ENCODE measurements at regions not wholly inside any gene's neighbourhood (a gene's known extent, or its start where the extent isn't known, plus 50 kb on each side); places are given as distances from the start of the nearest gene placed in this dataset.
A peak's percentile ranks its signal among the peaks of the same experiment; 100 is the strongest.

DNA sequence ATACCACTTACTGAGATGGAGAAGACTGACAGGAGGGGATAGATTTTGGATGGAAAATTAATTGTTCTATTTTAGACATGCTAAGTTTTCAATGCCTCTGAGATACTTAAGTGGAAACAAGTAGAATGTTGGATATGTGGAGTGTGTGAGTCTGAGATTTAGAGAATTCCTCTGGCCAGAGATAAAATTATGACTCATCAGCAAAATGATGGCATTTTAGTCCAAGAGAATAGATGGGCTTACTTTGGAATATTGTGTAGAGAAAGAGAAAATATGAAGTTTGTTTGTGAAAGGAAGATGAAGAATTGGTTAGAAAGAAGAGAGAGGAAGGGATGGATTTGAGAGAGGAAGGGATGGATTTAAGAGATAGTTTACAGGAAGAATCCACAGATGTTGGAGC lies 108.6 kb upstream of the PPP1R2C start:
- Histone ChIP-seq H3K4me3 (no peak overlapping the region), H3K4me1 (no peaks in the 10 kb centered on the region), H3K9me3 (no peaks in the 10 kb centered on the region), H3K27me3 (peaks cover 0 to 13% (median 0%) of the 10 kb centered on the region in 4 donors), H3K36me3 (no peaks in the 10 kb centered on the region), H3K27ac (no peak overlapping the region)
- FAIRE-seq: no peak
- no peak for DNase-seq
- ATAC-seq: no peak
- intact Hi-C loops (cut with DNase I): no loop called here
- TF ChIP-seq, protein P1, sequence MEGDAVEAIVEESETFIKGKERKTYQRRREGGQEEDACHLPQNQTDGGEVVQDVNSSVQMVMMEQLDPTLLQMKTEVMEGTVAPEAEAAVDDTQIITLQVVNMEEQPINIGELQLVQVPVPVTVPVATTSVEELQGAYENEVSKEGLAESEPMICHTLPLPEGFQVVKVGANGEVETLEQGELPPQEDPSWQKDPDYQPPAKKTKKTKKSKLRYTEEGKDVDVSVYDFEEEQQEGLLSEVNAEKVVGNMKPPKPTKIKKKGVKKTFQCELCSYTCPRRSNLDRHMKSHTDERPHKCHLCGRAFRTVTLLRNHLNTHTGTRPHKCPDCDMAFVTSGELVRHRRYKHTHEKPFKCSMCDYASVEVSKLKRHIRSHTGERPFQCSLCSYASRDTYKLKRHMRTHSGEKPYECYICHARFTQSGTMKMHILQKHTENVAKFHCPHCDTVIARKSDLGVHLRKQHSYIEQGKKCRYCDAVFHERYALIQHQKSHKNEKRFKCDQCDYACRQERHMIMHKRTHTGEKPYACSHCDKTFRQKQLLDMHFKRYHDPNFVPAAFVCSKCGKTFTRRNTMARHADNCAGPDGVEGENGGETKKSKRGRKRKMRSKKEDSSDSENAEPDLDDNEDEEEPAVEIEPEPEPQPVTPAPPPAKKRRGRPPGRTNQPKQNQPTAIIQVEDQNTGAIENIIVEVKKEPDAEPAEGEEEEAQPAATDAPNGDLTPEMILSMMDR (IDR thresholded peaks at IDR 0.05): no peak

DNA sequence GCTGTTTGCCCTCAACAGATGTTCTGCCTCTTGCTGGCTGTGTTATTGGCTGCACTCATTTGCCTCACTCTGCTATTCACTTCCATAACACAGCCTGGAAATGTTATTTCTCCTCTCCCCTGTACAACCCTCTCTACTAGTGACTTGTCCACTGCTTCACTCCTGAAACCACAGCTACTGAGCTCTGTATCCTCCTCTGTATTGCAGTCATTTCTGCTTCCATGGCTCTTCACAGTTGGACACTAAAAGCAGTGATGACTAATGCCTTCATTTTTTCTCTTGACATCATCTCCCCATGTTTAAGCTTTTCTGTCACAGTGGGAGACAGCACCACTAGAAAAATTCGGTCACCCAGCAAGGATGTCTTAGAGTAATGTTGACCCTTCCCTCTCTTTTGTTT lies 123.0 kb upstream of the PPP1R2C start:
- no peak for ATAC-seq
- no peaks in the 10 kb centered on the region for H3K36me3 ChIP-seq
- intact Hi-C loops (cut with DNase I): no loop called here
- whole genome bisulfite sequencing, 2 donors: 27 to 31% methylated on average over 1 of the region's 1 CpG
- FAIRE-seq: no peak
- H3K9me3 ChIP-seq: no peaks in the 10 kb centered on the region
- H3K4me3 ChIP-seq: no peak overlapping the region
- H3K27ac ChIP-seq: no peak overlapping the region
- H3K27me3 ChIP-seq: peaks cover 0 to 4% (median 0%) of the 10 kb centered on the region in 4 donors
- TF ChIP-seq, protein P1 (IDR thresholded peaks at IDR 0.05): no peak
- no peaks in the 10 kb centered on the region for H3K4me1 ChIP-seq
- DNase-seq: no peak

DNA sequence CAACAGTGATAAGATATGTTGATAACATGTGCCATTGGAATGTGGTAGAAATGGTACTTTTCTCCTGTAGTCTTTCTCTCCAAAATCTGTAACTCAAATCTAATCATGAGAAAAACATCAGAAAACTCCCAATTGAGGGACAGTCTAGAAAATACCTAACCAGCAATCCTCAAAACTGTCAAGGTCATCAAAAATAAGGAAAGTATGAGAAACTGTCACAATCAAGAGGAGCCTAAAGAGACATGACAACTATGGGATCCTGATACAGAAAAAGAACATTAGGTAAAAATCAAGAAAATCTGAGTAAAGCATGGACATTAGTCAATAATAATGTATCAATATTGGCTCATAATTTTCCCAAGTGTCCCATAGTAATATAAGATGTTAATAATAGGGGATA lies 124.5 kb upstream of the PPP1R2C start:
- ATAC-seq: no peak
- H3K36me3 ChIP-seq: no peaks in the 10 kb centered on the region
- TF ChIP-seq, protein P1 (IDR thresholded peaks at IDR 0.05): no peak
- intact Hi-C loops (cut with DNase I): no loop called here
- H3K9me3 ChIP-seq: no peaks in the 10 kb centered on the region
- FAIRE-seq: peak; percentile 81
- H3K4me3 ChIP-seq: no peak overlapping the region
- no peaks in the 10 kb centered on the region for H3K4me1 ChIP-seq
- H3K27ac ChIP-seq: no peak overlapping the region
- H3K27me3 ChIP-seq: peaks cover 0 to 6% (median 0%) of the 10 kb centered on the region in 4 donors
- no peak for DNase-seq

DNA sequence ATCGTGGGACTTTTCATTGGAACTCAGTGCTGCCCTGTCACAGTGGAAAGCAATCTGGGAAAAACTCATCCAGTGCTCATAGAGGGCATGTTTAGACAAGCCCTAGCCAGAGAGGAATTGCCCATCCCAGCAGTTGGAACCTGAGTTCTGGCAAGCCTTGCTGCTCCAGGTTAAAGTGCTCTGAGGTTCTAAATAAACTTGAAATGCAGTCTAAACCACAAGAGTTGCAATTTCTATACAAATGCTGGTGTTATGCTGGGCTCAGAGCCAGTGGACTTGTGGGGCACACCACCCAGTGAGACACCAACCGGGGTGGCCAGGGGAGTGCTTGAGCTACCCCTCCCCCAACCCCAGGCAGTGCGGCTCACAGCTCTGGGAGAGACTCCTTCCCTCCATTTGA lies 142.8 kb upstream of the PPP1R2C start:
- TF ChIP-seq, protein P1 (IDR thresholded peaks at IDR 0.05): no peak
- ATAC-seq (no peak), DNase-seq (no peak), FAIRE-seq (no peak)
- no peaks in the 10 kb centered on the region for H3K36me3 ChIP-seq
- intact Hi-C loops (cut with DNase I): no loop called here
- H3K9me3 ChIP-seq: no peaks in the 10 kb centered on the region
- H3K4me1 ChIP-seq: no peaks in the 10 kb centered on the region
- H3K27me3 ChIP-seq: peaks cover 0 to 7% (median 0%) of the 10 kb centered on the region in 4 donors
- H3K27ac ChIP-seq: no peak overlapping the region
- no peak overlapping the region for H3K4me3 ChIP-seq
- WGBS, 2 donors: 76 to 89% methylated on average over 3 of the region's 3 CpGs

DNA sequence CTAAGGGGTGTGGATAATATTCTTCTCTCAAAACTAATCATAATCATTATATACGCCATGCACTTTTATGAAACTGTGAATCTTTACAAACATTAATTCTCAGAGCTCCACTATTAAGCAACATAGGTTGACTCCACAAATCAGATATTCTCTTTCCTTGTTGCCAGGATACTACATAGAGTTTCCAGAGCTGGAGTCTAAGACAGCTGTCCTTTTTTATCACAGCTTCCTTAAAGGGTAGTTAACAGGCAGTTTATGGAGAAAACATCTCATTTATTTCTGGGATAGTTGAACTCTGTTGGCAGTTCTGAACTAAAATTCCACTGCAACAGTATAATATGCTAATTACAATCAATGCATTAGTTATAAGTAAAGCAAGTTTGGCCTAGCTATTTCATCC lies 152.1 kb upstream of the PPP1R2C start:
- H3K4me1 ChIP-seq: no peaks in the 10 kb centered on the region
- 82% methylated on average over 1 of the region's 1 CpG for WGBS, 2 donors
- H3K36me3 ChIP-seq: no peaks in the 10 kb centered on the region
- peak; percentile 43 for FAIRE-seq
- H3K27me3 ChIP-seq: peaks cover 0 to 6% (median 0%) of the 10 kb centered on the region in 4 donors
- TF ChIP-seq, protein P1 (IDR thresholded peaks at IDR 0.05): no peak
- intact Hi-C loops (cut with DNase I): no loop called here
- no peak overlapping the region for H3K27ac ChIP-seq
- no peaks in the 10 kb centered on the region for H3K9me3 ChIP-seq
- no peak for ATAC-seq
- DNase-seq: no peak
- no peak overlapping the region for H3K4me3 ChIP-seq
